ENCODE measurements at regions not wholly inside any gene's neighbourhood (a gene's known extent, or its start where the extent isn't known, plus 50 kb on each side); places are given as distances from the start of the nearest gene placed in this dataset.

DNA sequence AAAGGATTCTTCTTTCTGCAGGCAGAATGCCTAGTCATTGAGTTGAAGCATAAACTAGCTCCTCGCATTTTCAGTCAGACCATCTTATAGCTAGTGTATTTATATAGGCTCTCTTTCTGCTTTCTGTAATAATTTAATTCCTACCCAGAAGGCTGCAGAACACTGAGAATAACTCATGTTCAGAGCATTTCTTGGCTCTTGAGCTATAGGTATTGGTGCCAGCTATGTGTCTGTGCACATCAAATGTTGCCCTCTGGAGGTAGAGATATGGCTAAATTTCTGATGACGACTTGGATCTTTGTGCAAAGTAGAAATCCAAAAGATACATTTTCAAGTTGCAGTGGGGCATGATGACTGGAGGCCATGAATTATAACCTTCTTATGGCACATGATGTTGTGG lies 336.2 kb upstream of the TPM1 start:
- Histone ChIP-seq H3K9ac (ENCODE audit: low read length) (no peak overlapping the region), H3K36me3 (replicated peaks; ENCODE audit: insufficient read depth, low read length) (no peaks in the 10 kb centered on the region), H3K79me2 (ENCODE audit: low read length) (no peaks in the 10 kb centered on the region), H3K9me2 (replicated peaks; ENCODE audit: insufficient read depth, low read length) (no peaks in the 10 kb centered on the region), H3K4me3 (ENCODE audit: low read length) (no peak overlapping the region), H2AFZ (ENCODE audit: low read length) (no peak overlapping the region), H4K20me1 (ENCODE audit: insufficient read depth, low read length) (no peaks in the 10 kb centered on the region), H3K9me3 (replicated peaks; ENCODE audit: insufficient read depth, low read length) (no peaks in the 10 kb centered on the region), H3K4me2 (ENCODE audit: low read depth, low read length) (no peak overlapping the region), H3K4me1 (ENCODE audit: low read length) (no peaks in the 10 kb centered on the region), H3K27ac (ENCODE audit: low read length) (no peak overlapping the region), H3F3A (ENCODE audit: insufficient read depth, low read length) (no peaks in the 10 kb centered on the region), H3K27me3 (replicated peaks; ENCODE audit: insufficient read depth, low read length) (no peaks in the 10 kb centered on the region)
- TF ChIP-seq EZH2 (optimal IDR thresholded peaks at IDR 0.05; ENCODE audit: low read depth, low read length) = no peak
- TF ChIP-seq, protein P1, sequence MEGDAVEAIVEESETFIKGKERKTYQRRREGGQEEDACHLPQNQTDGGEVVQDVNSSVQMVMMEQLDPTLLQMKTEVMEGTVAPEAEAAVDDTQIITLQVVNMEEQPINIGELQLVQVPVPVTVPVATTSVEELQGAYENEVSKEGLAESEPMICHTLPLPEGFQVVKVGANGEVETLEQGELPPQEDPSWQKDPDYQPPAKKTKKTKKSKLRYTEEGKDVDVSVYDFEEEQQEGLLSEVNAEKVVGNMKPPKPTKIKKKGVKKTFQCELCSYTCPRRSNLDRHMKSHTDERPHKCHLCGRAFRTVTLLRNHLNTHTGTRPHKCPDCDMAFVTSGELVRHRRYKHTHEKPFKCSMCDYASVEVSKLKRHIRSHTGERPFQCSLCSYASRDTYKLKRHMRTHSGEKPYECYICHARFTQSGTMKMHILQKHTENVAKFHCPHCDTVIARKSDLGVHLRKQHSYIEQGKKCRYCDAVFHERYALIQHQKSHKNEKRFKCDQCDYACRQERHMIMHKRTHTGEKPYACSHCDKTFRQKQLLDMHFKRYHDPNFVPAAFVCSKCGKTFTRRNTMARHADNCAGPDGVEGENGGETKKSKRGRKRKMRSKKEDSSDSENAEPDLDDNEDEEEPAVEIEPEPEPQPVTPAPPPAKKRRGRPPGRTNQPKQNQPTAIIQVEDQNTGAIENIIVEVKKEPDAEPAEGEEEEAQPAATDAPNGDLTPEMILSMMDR (IDR thresholded peaks at IDR 0.05; ENCODE audit: low read length) = no peak
- TF ChIP-seq EZH2phosphoT487 (IDR thresholded peaks at IDR 0.05; ENCODE audit: low read length) = no peak
- no peak for DNase-seq

DNA sequence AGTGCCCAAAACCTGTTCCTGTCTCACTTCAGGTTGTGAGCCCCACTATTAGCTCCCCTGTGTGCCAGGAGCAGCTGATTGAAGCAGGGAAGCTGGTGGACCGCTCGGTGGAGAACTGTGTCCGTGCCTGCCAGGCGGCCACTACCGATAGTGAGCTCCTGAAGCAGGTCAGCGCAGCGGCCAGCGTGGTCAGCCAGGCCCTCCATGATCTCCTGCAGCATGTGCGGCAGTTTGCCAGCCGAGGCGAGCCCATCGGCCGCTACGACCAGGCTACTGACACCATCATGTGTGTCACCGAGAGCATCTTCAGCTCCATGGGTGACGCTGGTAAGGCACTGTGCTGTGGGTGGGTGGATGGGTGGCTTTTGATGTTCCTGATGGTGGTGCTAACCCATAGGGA lies 334.1 kb upstream of the TPM1 start:
- Histone ChIP-seq H3K36me3 (replicated peaks; ENCODE audit: insufficient read depth, low read length) (no peaks in the 10 kb centered on the region), H3K27ac (ENCODE audit: low read length) (no peak overlapping the region), H4K20me1 (ENCODE audit: insufficient read depth, low read length) (no peaks in the 10 kb centered on the region), H3K9me2 (replicated peaks; ENCODE audit: insufficient read depth, low read length) (no peaks in the 10 kb centered on the region), H3K79me2 (ENCODE audit: low read length) (no peaks in the 10 kb centered on the region), H3K4me3 (ENCODE audit: low read length) (no peak overlapping the region), H3K9ac (ENCODE audit: low read length) (no peak overlapping the region), H3K4me2 (ENCODE audit: low read depth, low read length) (no peak overlapping the region), H3K4me1 (ENCODE audit: low read length) (no peaks in the 10 kb centered on the region), H3F3A (ENCODE audit: insufficient read depth, low read length) (no peaks in the 10 kb centered on the region), H3K27me3 (replicated peaks; ENCODE audit: insufficient read depth, low read length) (no peaks in the 10 kb centered on the region), H2AFZ (ENCODE audit: low read length) (no peak overlapping the region), H3K9me3 (replicated peaks; ENCODE audit: insufficient read depth, low read length) (no peaks in the 10 kb centered on the region)
- TF ChIP-seq, protein P1 (IDR thresholded peaks at IDR 0.05; ENCODE audit: low read length) = no peak
- no peak for TF ChIP-seq EZH2 (optimal IDR thresholded peaks at IDR 0.05; ENCODE audit: low read depth, low read length)
- TF ChIP-seq EZH2phosphoT487 (IDR thresholded peaks at IDR 0.05; ENCODE audit: low read length) = no peak
- no peak for DNase-seq

DNA sequence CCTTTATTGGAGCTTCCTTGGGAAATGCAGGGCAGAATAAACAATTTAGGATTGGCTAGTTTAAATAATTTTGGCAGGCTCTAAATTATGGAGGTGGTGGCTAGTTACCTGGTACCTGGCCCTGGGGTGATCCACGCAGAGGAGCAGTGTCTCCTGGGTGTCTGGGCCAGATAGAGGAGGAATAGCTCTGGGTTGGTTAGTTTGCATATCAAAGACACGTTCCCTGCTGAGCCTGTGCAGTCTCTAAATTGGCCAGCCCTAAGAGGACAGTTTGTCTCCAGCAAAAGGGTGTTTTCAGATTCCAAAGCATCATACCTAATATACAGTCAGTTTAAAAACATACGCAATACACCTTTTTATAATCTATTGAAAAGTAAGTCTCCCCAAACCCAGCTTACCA lies 333.3 kb upstream of the TPM1 start:
- H3K36me3 ChIP-seq (replicated peaks; ENCODE audit: insufficient read depth, low read length) = no peaks in the 10 kb centered on the region
- no peaks in the 10 kb centered on the region for H3K27me3 ChIP-seq (replicated peaks; ENCODE audit: insufficient read depth, low read length)
- H3K27ac ChIP-seq (ENCODE audit: low read length) = no peak overlapping the region
- H3K9me2 ChIP-seq (replicated peaks; ENCODE audit: insufficient read depth, low read length) = no peaks in the 10 kb centered on the region
- H3F3A ChIP-seq (ENCODE audit: insufficient read depth, low read length) = no peaks in the 10 kb centered on the region
- H3K4me3 ChIP-seq (ENCODE audit: low read length) = no peak overlapping the region
- H3K9me3 ChIP-seq (replicated peaks; ENCODE audit: insufficient read depth, low read length) = no peaks in the 10 kb centered on the region
- no peak overlapping the region for H3K4me2 ChIP-seq (ENCODE audit: low read depth, low read length)
- TF ChIP-seq EZH2phosphoT487 (IDR thresholded peaks at IDR 0.05; ENCODE audit: low read length) = no peak
- TF ChIP-seq EZH2 (optimal IDR thresholded peaks at IDR 0.05; ENCODE audit: low read depth, low read length) = no peak
- TF ChIP-seq, protein P1 (IDR thresholded peaks at IDR 0.05; ENCODE audit: low read length) = no peak
- no peak for DNase-seq
- H3K79me2 ChIP-seq (ENCODE audit: low read length) = no peaks in the 10 kb centered on the region
- no peaks in the 10 kb centered on the region for H3K4me1 ChIP-seq (ENCODE audit: low read length)
- no peak overlapping the region for H3K9ac ChIP-seq (ENCODE audit: low read length)
- H4K20me1 ChIP-seq (ENCODE audit: insufficient read depth, low read length) = no peaks in the 10 kb centered on the region
- no peak overlapping the region for H2AFZ ChIP-seq (ENCODE audit: low read length)

Measured in MM.1S (cell line).